Coronary artery (tissue), 2 donors: ENCODE measurements at regions not wholly inside any gene's neighbourhood (a gene's known extent, or its start where the extent isn't known, plus 50 kb on each side); places are given as distances from the start of the nearest gene placed in this dataset.

Experiments
- DNase-seq: peaks from one replicate; pipeline ENCODE4 v3.0.0-alpha.2; 2017; ENCODE audit warnings: low spot score
- H3K27ac ChIP-seq, 2 donors: fragments of 200-600 bp; sonication (generic); one replicate each; pipeline ENCODE4 v1.5.1; 2016 to 2019
- H3K4me3 ChIP-seq: fragments of 200-600 bp; sonication (generic); 2 replicates; pipeline ENCODE4 v1.5.1; 2016; ENCODE audit warnings: mild to moderate bottlenecking, moderate library complexity
- CTCF ChIP-seq: fragments of 200-600 bp; sonication (generic); IDR thresholded peaks from one replicate; pipeline ENCODE4 v1.5.1; 2019; ENCODE audit warnings: antibody characterized with exemption

- no peak for DNase-seq
- Histone ChIP-seq H3K4me3 (no peak overlapping the region), H3K27ac (no peak overlapping the region)
- TF ChIP-seq CTCF = no peak
These were observed 236.6 kb upstream of the GYPC start for GRCh38 chr2:126419403-126419802.

DNA sequence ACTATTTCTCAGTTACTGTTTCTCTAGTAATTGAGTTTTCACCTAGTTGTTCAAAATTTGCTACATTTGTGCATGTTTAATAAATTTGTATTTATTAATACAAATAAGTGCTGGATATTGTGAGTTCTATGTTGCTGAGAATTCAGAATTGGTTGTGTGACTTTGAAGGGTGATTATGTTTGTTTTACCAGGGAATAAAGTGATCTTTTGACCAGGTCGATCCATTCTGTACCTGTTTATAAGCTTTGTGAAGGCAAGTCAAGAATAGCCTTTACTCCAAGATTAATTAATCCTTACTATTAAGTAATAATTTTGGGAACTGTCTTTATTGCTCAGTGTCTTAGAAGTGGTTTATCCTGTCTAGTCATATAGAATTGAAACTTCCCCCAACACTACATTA is 230.0 kb upstream of the GYPC start:
- no peak for DNase-seq
- no peak for TF ChIP-seq CTCF
- H3K4me3 ChIP-seq = no peak overlapping the region
- no peak overlapping the region for H3K27ac ChIP-seq

DNA sequence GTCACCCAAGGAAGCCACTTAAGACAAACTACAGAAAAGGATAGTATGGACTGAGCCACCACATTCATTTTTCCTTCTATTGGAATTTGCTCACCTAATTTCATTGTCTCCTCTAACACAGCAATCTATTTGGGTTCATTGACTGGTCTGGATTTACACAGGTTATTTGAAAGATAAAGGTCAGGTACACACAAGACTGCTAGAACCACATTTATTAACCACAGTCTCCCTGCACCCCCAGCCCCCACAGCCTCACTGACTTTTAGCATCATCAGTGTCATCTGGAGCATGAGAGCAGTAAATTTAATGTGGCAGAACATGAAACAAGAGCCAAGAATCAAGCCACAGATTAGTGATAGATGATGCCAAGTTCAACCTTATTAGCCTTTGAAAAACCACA is 226.9 kb upstream of the GYPC start:
- TF ChIP-seq CTCF = no peak
- Histone ChIP-seq H3K4me3 (no peak overlapping the region), H3K27ac (no peak overlapping the region)
- no peak for DNase-seq

DNA sequence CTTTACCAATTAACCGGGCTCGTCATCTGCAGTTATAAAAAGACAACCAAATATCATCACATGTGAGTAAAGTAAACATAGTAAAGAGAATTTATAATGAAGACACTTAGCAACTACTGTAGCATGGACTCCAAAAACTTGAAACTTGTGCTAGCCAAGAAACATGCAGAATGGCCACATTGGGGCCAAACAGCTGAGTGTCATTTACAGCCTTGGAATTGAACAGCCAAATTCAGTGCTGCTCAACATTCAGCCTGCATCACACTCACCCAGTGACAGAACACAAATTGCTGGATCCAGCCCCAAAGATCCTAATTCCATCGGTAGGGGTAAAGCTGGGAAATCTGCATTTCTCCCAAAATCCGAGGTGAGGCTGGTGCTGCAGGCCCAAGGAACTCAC is 224.8 kb upstream of the GYPC start:
- no peak for TF ChIP-seq CTCF
- DNase-seq = no peak
- H3K4me3 ChIP-seq = no peak overlapping the region
- H3K27ac ChIP-seq = no peak overlapping the region

- H3K4me3 ChIP-seq = no peak overlapping the region
- TF ChIP-seq CTCF = no peak
- DNase-seq = no peak
- no peak overlapping the region for H3K27ac ChIP-seq
These were observed 219.5 kb upstream of the GYPC start for GRCh38 chr2:126436411-126436810.

DNA sequence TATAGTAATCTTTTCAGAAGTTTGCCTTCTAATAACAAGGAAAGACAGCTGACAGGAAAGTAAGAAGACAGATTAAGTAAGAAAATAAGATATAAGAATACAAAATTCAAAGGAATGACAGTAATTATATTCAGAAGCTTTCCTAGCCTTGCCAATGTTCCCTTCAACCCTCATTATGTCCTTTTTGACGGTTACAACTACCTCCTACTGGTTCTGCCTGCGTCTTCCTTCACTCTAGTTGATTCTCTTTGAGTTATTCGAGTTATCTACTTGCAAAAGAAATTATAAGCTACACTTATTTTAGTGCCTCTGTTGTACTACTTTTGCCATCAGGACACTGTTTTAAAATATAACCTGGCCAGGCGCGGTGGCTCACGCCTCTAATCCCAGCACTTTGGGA is 218.9 kb upstream of the GYPC start:
- no peak overlapping the region for H3K4me3 ChIP-seq
- TF ChIP-seq CTCF = no peak
- no peak overlapping the region for H3K27ac ChIP-seq
- no peak for DNase-seq

DNA sequence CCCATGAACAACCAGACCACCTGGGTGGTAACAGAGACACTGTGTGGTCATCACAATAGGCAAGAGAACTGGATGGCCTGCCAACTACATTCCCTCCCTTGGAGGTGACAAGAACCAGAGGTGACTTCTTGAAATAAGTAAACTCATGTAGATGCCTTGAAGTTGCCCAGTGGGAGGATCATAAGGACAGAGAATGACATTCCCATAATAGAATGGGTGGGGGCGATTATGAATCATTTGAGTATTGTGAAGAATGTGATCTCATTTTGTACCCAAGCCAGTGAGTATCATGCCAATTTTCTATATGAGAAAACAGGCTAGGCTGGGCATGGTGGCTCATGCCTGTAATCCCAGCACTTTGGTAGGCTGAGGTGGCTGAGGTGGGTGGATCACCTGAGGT is 211.4 kb upstream of the GYPC start:
- Histone ChIP-seq H3K27ac (no peak overlapping the region), H3K4me3 (no peak overlapping the region)
- no peak for TF ChIP-seq CTCF
- DNase-seq = no peak
